GM12873 (cell line): ENCODE measurements at regions not wholly inside any gene's neighbourhood (a gene's known extent, or its start where the extent isn't known, plus 50 kb on each side); places are given as distances from the start of the nearest gene placed in this dataset.

Source experiments
- TF ChIP-seq, protein P1 (sequence below): IDR thresholded peaks from 2 replicates; pipeline ENCODE4 v1.5.1; 2012; ENCODE audit warnings: low read depth, mild to moderate bottlenecking, moderate library complexity, low read length, control low read depth; ENCODE audit not compliant: insufficient read depth; ENCODE audit errors: missing control alignments

DNA sequence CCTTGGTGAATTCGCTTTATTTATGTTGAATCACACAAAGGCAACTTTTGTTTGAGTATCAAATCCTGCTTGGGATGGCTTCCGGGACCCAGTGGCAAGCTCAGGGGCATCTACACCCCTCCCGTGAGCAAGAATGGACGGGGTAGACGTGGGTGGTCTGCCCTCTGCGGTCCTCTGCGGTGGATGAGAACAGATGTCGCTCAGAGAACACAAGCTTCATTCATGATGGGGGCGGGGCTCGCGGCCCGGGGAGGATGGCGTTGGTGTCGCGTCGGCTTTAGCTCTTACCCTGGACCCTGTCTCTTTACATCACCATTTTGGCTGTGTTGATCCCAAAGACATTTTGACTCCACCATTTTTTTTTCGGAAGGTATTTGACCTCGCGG lies 158.5 kb upstream of the RTL1 start:
- TF ChIP-seq, protein P1, sequence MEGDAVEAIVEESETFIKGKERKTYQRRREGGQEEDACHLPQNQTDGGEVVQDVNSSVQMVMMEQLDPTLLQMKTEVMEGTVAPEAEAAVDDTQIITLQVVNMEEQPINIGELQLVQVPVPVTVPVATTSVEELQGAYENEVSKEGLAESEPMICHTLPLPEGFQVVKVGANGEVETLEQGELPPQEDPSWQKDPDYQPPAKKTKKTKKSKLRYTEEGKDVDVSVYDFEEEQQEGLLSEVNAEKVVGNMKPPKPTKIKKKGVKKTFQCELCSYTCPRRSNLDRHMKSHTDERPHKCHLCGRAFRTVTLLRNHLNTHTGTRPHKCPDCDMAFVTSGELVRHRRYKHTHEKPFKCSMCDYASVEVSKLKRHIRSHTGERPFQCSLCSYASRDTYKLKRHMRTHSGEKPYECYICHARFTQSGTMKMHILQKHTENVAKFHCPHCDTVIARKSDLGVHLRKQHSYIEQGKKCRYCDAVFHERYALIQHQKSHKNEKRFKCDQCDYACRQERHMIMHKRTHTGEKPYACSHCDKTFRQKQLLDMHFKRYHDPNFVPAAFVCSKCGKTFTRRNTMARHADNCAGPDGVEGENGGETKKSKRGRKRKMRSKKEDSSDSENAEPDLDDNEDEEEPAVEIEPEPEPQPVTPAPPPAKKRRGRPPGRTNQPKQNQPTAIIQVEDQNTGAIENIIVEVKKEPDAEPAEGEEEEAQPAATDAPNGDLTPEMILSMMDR, result no peak

GRCh38 chr14:101062601-101063000 lies 159.1 kb upstream of the RTL1 start:
- TF ChIP-seq, protein P1, result no peak

GRCh38 chr14:101063121-101063520 lies 159.6 kb upstream of the RTL1 start:
- TF ChIP-seq, protein P1, result no peak

DNA sequence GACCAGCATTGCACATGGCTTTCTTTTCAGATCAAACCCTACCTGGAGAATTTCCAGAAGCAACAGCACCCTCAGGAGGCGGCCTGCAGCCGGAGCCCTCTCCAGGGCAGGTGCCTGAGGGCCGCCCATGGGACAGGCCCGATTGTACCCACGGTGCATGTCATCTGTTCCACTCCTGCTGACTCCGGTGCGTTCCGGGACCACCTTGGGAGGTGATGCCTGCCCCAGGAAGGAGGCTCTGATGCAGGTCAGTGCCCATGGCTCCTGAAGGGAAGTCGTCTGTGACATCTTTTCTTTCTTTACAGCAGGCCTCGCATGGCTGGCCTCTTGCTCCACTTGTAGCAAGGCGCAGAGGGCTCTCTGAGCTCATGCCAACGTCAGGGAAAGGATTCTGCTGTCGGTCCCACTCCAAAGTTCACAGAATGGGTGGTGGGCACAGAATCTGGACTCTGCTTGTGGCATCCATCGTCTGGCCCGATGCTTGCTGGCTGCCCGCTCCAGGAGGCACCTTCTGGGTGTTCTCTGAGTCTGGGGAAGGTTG lies 160.7 kb upstream of the RTL1 start:
- TF ChIP-seq, protein P1, result no peak

- TF ChIP-seq, protein P1, result no peak
These were observed 161.2 kb upstream of the RTL1 start for GRCh38 chr14:101064718-101065117.

DNA sequence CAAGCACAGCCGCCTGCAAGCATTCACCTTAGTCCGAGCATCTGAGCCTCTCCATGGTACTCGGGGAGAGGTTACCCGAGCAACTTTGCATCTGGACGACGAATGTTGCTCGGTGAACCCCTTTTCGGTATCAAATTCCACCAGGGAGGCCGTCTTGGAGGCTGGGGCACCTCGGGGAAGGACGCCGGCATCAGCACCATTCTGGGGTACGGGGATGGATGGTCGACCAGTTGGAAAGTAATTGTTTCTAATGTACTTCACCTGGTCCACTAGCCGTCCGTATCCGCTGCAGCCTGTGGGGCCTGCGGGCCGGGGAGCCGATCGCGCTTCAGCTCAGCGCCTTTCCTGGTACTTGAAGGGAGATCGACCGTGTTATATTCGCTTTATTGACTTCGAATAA lies 161.7 kb upstream of the RTL1 start:
- TF ChIP-seq, protein P1, result no peak

GRCh38 chr14:101065696-101066694 lies 162.5 kb upstream of the RTL1 start:
- TF ChIP-seq, protein P1, result no peak
